HCT116 (cell line): ENCODE measurements at regions not wholly inside any gene's neighbourhood (a gene's known extent, or its start where the extent isn't known, plus 50 kb on each side); places are given as distances from the start of the nearest gene placed in this dataset.

Source experiments
- CEBPB ChIP-seq: IDR thresholded peaks from 2 replicates; pipeline ENCODE4 v1.6.1; 2012; ENCODE audit warnings: low read depth
- EGR1 ChIP-seq: IDR thresholded peaks from 2 replicates; pipeline ENCODE4 v1.6.1; 2012; ENCODE audit warnings: low read depth
- EZH2 ChIP-seq: fragments of 200-600 bp; sonication (generic); IDR thresholded peaks from 2 replicates; pipeline ENCODE4 v1.6.1; 2017; ENCODE audit warnings: antibody characterized with exemption, mixed run types
- JUND ChIP-seq: IDR thresholded peaks from 2 replicates; pipeline ENCODE4 v1.6.1; 2012
- POLR2A ChIP-seq: IDR thresholded peaks from 2 replicates; pipeline ENCODE4 v1.7.0; 2011; ENCODE audit warnings: borderline replicate concordance; ENCODE audit not compliant: insufficient read depth, insufficient read length; ENCODE audit errors: extremely low read depth
- POLR2AphosphoS5 ChIP-seq: IDR thresholded peaks from 2 replicates; pipeline ENCODE4 v1.6.1; 2011; ENCODE audit warnings: mild to moderate bottlenecking, low read depth, low read length, moderate library complexity
- RAD21 ChIP-seq: IDR thresholded peaks from 2 replicates; pipeline ENCODE4 v1.6.1; 2012; ENCODE audit warnings: low read depth, mild to moderate bottlenecking
- SIN3A ChIP-seq: IDR thresholded peaks from 2 replicates; pipeline ENCODE4 v1.6.1; 2012; ENCODE audit warnings: low read depth
- SRF ChIP-seq: IDR thresholded peaks from 2 replicates; pipeline ENCODE4 v1.6.1; 2012; ENCODE audit warnings: low read depth
- ZNF274 ChIP-seq: fragments of 200-500 bp; sonication (Bioruptor generic); IDR thresholded peaks from 2 replicates; pipeline ENCODE4 v1.6.1; 2014; ENCODE audit warnings: mild to moderate bottlenecking, low read depth, low read length, inconsistent platforms
- TF ChIP-seq, protein P1 (sequence below), 3 experiments: fragments of 200-600 bp in 1 of 3; sonication (generic) in 1 of 3; IDR thresholded peaks in 2 of 3; conservative IDR thresholded peaks in 1 of 3; 2 replicates each; pipeline ENCODE4 v1.5.1; 2012 to 2017; ENCODE audit warnings: low read depth in 2 of 3, low read length in 2 of 3, antibody characterized with exemption in 1 of 3, borderline replicate concordance in 1 of 3, control low read depth in 1 of 3, mild to moderate bottlenecking in 1 of 3, mixed read lengths in 1 of 3, mixed run types in 1 of 3, moderate library complexity in 1 of 3; ENCODE audit not compliant: insufficient read depth in 1 of 3
- TF ChIP-seq, protein P2 (sequence below): IDR thresholded peaks from 2 replicates; pipeline ENCODE4 v1.6.1; 2011; ENCODE audit warnings: mild to moderate bottlenecking, low read length, moderate library complexity; ENCODE audit not compliant: insufficient replicate concordance; ENCODE audit errors: extremely low read depth
- TF ChIP-seq, protein P3 (sequence below): IDR thresholded peaks from 2 replicates; pipeline ENCODE4 v1.6.1; 2012; ENCODE audit warnings: low read depth
- TF ChIP-seq, protein P4 (sequence below): IDR thresholded peaks from 2 replicates; pipeline ENCODE4 v1.6.1; 2012

DNA sequence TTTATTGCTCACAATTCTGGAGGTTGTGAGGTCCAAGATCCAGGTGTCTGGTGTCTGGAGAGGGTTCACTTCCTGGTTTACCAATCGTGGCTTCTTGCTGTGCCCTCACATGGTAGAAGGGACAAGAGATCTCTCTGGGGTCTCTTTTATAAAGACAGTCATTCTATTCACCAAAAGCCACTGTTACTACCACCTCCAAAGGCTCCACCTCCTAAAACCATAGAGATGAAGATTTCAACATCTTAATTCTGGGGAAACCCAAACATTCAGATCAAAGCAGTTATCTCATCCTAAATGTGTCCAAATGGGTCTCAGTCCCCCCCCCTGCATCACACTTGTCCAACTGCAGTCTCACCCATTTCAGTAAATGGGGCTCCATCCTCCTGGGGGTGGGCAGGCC, 132.9 kb upstream of the XYLT1 start:
- TF ChIP-seq POLR2A (no peak), EGR1 (no peak), POLR2AphosphoS5 (no peak), RAD21 (no peak), SIN3A (no peak), ZNF274 (no peak), EZH2 (no peak), JUND (no peak), CEBPB (no peak), SRF (no peak)
- TF ChIP-seq, protein P1, sequence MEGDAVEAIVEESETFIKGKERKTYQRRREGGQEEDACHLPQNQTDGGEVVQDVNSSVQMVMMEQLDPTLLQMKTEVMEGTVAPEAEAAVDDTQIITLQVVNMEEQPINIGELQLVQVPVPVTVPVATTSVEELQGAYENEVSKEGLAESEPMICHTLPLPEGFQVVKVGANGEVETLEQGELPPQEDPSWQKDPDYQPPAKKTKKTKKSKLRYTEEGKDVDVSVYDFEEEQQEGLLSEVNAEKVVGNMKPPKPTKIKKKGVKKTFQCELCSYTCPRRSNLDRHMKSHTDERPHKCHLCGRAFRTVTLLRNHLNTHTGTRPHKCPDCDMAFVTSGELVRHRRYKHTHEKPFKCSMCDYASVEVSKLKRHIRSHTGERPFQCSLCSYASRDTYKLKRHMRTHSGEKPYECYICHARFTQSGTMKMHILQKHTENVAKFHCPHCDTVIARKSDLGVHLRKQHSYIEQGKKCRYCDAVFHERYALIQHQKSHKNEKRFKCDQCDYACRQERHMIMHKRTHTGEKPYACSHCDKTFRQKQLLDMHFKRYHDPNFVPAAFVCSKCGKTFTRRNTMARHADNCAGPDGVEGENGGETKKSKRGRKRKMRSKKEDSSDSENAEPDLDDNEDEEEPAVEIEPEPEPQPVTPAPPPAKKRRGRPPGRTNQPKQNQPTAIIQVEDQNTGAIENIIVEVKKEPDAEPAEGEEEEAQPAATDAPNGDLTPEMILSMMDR (IDR thresholded peaks at IDR 0.05 in 2 of 3, conservative IDR thresholded peaks at IDR 0.05 in 1 of 3; ENCODE audit: borderline replicate concordance in 1 of 3, insufficient read depth in 1 of 3, low read depth in 2 of 3, low read length in 2 of 3) = no peak
- TF ChIP-seq, protein P2, sequence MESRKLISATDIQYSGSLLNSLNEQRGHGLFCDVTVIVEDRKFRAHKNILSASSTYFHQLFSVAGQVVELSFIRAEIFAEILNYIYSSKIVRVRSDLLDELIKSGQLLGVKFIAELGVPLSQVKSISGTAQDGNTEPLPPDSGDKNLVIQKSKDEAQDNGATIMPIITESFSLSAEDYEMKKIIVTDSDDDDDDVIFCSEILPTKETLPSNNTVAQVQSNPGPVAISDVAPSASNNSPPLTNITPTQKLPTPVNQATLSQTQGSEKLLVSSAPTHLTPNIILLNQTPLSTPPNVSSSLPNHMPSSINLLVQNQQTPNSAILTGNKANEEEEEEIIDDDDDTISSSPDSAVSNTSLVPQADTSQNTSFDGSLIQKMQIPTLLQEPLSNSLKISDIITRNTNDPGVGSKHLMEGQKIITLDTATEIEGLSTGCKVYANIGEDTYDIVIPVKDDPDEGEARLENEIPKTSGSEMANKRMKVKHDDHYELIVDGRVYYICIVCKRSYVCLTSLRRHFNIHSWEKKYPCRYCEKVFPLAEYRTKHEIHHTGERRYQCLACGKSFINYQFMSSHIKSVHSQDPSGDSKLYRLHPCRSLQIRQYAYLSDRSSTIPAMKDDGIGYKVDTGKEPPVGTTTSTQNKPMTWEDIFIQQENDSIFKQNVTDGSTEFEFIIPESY = no peak
- TF ChIP-seq, protein P3, sequence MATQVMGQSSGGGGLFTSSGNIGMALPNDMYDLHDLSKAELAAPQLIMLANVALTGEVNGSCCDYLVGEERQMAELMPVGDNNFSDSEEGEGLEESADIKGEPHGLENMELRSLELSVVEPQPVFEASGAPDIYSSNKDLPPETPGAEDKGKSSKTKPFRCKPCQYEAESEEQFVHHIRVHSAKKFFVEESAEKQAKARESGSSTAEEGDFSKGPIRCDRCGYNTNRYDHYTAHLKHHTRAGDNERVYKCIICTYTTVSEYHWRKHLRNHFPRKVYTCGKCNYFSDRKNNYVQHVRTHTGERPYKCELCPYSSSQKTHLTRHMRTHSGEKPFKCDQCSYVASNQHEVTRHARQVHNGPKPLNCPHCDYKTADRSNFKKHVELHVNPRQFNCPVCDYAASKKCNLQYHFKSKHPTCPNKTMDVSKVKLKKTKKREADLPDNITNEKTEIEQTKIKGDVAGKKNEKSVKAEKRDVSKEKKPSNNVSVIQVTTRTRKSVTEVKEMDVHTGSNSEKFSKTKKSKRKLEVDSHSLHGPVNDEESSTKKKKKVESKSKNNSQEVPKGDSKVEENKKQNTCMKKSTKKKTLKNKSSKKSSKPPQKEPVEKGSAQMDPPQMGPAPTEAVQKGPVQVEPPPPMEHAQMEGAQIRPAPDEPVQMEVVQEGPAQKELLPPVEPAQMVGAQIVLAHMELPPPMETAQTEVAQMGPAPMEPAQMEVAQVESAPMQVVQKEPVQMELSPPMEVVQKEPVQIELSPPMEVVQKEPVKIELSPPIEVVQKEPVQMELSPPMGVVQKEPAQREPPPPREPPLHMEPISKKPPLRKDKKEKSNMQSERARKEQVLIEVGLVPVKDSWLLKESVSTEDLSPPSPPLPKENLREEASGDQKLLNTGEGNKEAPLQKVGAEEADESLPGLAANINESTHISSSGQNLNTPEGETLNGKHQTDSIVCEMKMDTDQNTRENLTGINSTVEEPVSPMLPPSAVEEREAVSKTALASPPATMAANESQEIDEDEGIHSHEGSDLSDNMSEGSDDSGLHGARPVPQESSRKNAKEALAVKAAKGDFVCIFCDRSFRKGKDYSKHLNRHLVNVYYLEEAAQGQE = no peak
- TF ChIP-seq, protein P4, sequence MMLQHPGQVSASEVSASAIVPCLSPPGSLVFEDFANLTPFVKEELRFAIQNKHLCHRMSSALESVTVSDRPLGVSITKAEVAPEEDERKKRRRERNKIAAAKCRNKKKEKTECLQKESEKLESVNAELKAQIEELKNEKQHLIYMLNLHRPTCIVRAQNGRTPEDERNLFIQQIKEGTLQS = no peak
